ENCODE measurements at regions not wholly inside any gene's neighbourhood (a gene's known extent, or its start where the extent isn't known, plus 50 kb on each side); places are given as distances from the start of the nearest gene placed in this dataset.

- no peak for FAIRE-seq
- no peak for TF ChIP-seq ZNF445 (CRISPR knock-in tag; IDR thresholded peaks at IDR 0.05; ENCODE audit: low read depth)
- 0 out of 2 replicates have a peak, but pooled peaks have one; percentile 13 for TF ChIP-seq EP400 (IDR thresholded peaks at IDR 0.05)
- TF ChIP-seq NCOR1 (IDR thresholded peaks at IDR 0.05), result no peak
- peak; percentile 85 for TF ChIP-seq ZNF384 (IDR thresholded peaks at IDR 0.05; ENCODE audit: low read depth, low read length)
- TF ChIP-seq, protein P1, sequence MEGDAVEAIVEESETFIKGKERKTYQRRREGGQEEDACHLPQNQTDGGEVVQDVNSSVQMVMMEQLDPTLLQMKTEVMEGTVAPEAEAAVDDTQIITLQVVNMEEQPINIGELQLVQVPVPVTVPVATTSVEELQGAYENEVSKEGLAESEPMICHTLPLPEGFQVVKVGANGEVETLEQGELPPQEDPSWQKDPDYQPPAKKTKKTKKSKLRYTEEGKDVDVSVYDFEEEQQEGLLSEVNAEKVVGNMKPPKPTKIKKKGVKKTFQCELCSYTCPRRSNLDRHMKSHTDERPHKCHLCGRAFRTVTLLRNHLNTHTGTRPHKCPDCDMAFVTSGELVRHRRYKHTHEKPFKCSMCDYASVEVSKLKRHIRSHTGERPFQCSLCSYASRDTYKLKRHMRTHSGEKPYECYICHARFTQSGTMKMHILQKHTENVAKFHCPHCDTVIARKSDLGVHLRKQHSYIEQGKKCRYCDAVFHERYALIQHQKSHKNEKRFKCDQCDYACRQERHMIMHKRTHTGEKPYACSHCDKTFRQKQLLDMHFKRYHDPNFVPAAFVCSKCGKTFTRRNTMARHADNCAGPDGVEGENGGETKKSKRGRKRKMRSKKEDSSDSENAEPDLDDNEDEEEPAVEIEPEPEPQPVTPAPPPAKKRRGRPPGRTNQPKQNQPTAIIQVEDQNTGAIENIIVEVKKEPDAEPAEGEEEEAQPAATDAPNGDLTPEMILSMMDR (IDR thresholded peaks at IDR 0.05 in 2 of 3, conservative IDR thresholded peaks at IDR 0.05 in 1 of 3; ENCODE audit: insufficient read depth in 2 of 3, low read depth in 1 of 3, low read length in 3 of 3), result peak; percentile 15 to 57 (median 16); a peak in 3 of 6 replicates
- no peak for TF ChIP-seq TAF7 (tag; IDR thresholded peaks at IDR 0.05)
- no peak for TF ChIP-seq ZNF134 (CRISPR knock-in tag; conservative IDR thresholded peaks at IDR 0.05)
- no peak for TF ChIP-seq XRCC3 (IDR thresholded peaks at IDR 0.05)
- no peak for TF ChIP-seq BCLAF1 (IDR thresholded peaks at IDR 0.05; ENCODE audit: borderline replicate concordance in 1 of 2, control insufficient read depth in 1 of 2, low read depth in 2 of 2, low read length in 1 of 2)
- TF ChIP-seq, protein P2, sequence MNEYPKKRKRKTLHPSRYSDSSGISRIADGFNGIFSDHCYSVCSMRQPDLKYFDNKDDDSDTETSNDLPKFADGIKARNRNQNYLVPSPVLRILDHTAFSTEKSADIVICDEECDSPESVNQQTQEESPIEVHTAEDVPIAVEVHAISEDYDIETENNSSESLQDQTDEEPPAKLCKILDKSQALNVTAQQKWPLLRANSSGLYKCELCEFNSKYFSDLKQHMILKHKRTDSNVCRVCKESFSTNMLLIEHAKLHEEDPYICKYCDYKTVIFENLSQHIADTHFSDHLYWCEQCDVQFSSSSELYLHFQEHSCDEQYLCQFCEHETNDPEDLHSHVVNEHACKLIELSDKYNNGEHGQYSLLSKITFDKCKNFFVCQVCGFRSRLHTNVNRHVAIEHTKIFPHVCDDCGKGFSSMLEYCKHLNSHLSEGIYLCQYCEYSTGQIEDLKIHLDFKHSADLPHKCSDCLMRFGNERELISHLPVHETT (CRISPR knock-in tag; conservative IDR thresholded peaks at IDR 0.05 in 1 of 2, IDR thresholded peaks at IDR 0.05 in 1 of 2), result no peak
- no peak for TF ChIP-seq ARID3A (IDR thresholded peaks at IDR 0.05; ENCODE audit: borderline replicate concordance, low read depth, low read length)
- TF ChIP-seq RFX7 (CRISPR knock-in tag; IDR thresholded peaks at IDR 0.05), result no peak
- peak; percentile 31 to 56 for TF ChIP-seq RAD21 (CRISPR knock-in tag; conservative IDR thresholded peaks at IDR 0.05 in 1 of 2, IDR thresholded peaks at IDR 0.05 in 1 of 2)
These were observed 508.7 kb upstream of the HTR2C start for GRCh38 chrX:114075073-114075673.

More at GRCh38 chrX:114075073-114075673, 508.7 kb upstream of the HTR2C start:
- ATAC-seq, result no peak
- no TSS peak for BruUV-seq (replicated peaks)
- Histone ChIP-seq H3K9me3 (replicated peaks; ENCODE audit: control insufficient read depth, insufficient read depth, low read depth, low read length) (no peaks in the 10 kb centered on the region), H3K9ac (ENCODE audit: insufficient read depth in 1 of 2, low read depth in 2 of 2, low read length in 2 of 2) (no peak overlapping the region), H3K27ac (ENCODE audit: extremely low read depth, low read depth, low read length) (no peak overlapping the region), H3K9me1 (ENCODE audit: control insufficient read depth, insufficient read depth, low read length) (no peaks in the 10 kb centered on the region), H3K4me3 (no peak overlapping the region), H3K36me3 (ENCODE audit: control insufficient read depth, insufficient read depth, low read length) (no peaks in the 10 kb centered on the region), H4K20me1 (replicated peaks; ENCODE audit: control insufficient read depth, insufficient read depth, low read length) (no peaks in the 10 kb centered on the region), H3K4me1 (replicated peaks in 1 of 2; ENCODE audit: control insufficient read depth in 2 of 2, insufficient read depth in 2 of 2, low read length in 2 of 2) (peaks cover 0 to 15% of the 10 kb centered on the region in 2 experiments; a peak in 3 of 5 replicates), H3K79me2 (ENCODE audit: control insufficient read depth, insufficient read depth, low read length) (no peaks in the 10 kb centered on the region; the same call in 2 of the 3 replicates), H3K4me2 (ENCODE audit: insufficient read depth, low read length) (no peak overlapping the region), H3K27me3 (ENCODE audit: control insufficient read depth in 2 of 2, insufficient read depth in 2 of 2, low read length in 2 of 2) (no peaks in the 10 kb centered on the region), H2AFZ (ENCODE audit: low read depth, low read length) (peak overlapping the region; percentile 56)
- intact Hi-C loops (cut with micrococcal nuclease), result loop anchor here (1.0 to 10.0 kb wide), 4 partner anchors 16 to 146 kb away; no protein-coding TSS in a partner anchor
- DNase-seq (ENCODE audit: extremely low read depth in 1 of 4, low spot score in 3 of 4), result no peak
- POLR2A ChIA-PET, result interaction anchor here (0.5 kb wide), 1 partner anchor 20 kb away, joined by 3 read pairs; no protein-coding TSS in a partner anchor
- in situ Hi-C loops (cut with MboI), result no loop called here
- CTCF ChIA-PET (ENCODE audit: low intra/inter-chr PET ratio), result no interaction called here
- 2% methylated on average over 4 of the region's 4 CpGs for WGBS (ENCODE audit: insufficient coverage, low coverage, missing lambda C conversion rate)

All from K562 (cell line).